RWPE1 (cell line): ENCODE measurements at regions not wholly inside any gene's neighbourhood (a gene's known extent, or its start where the extent isn't known, plus 50 kb on each side); places are given as distances from the start of the nearest gene placed in this dataset.
"Not testable (repeated sequence)": the region's sequence is repeated elsewhere in the genome, so short reads cannot be mapped to it uniquely, and the experiment has no call there.

ENCODE experiments used
- CTCF ChIA-PET: fragments of 350-600 bp; sonication (Branson Sonifier 250); formaldehyde crosslinking; extraction: SDS; loops from one replicate; lab custom pipeline; 2021; lab: Yijun Ruan, JAX
- POLR2A ChIA-PET: fragments of 400-600 bp; formaldehyde crosslinking; extraction: SDS; loops from one replicate; lab custom pipeline; 2020; ENCODE audit warnings: antibody characterized with exemption; ENCODE audit not compliant: low non-redundant PET; lab: Yijun Ruan, JAX
- DNase-seq: peaks from one replicate; pipeline ENCODE4 v3.0.0; 2012; ENCODE audit warnings: low spot score
- H3K27ac ChIP-seq: fragments of 450-650 bp; 2 replicates; pipeline ENCODE4 v1.5.1; 2017
- CTCF ChIP-seq: fragments of 450-650 bp; conservative IDR thresholded peaks from 2 replicates; pipeline ENCODE4 v1.5.1; 2017; ENCODE audit warnings: low read depth, mild to moderate bottlenecking

DNA sequence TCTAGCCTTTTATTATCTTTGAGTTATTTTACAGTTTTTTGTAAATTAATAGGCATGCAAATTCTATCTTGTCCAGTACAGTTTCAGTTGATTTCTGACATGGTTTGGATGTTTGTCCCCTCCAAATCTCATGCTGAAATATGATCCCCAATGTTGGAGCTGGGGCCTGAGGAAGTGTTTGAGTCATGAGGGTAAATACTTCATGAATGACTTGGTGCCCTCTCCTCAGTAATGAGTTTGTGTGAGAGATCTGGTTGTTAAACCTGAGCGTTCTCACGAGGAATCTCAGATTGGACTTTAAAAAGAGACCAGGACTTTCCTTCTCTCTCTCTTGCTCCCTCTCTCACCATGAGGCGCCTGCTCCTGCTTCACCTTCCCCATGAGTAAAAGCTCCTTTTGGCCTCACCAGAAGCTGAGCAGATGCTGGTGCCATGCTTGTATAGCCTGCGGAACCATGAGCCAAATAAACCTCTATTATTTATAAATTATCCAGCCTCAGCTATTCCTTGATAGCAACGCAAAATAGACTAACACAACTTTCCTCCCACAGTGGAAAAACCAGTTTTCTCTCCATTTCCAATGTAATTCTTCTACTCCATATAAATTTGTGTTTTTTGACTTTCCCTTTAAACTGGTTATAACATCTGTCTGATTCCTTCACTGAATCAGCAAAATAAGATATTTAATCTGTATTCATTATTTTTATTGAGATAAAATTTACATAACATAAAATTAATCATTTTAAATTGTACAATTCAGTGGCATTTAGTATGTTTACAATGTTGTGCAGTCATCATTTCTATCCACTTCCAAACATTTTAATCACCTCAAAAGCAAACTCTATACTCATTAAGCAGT is 78.7 kb upstream of the PRSS16 start:
- POLR2A ChIA-PET = no interaction called here
- no peak overlapping the region for H3K27ac ChIP-seq

GRCh38 chr6:27172524-27173231 is 74.8 kb upstream of the PRSS16 start:
- H3K27ac ChIP-seq, POLR2A ChIA-PET, CTCF ChIA-PET, DNase-seq: not testable (repeated sequence)

More for the DNA sequence above, 78.7 kb upstream of the PRSS16 start:
- CTCF ChIA-PET = no interaction called here
- DNase-seq = no peak
- TF ChIP-seq CTCF = no peak

- CTCF ChIA-PET, H3K27ac ChIP-seq, POLR2A ChIA-PET, DNase-seq: not testable (repeated sequence)
Observed at GRCh38 chr6:27173232-27173601, 74.3 kb upstream of the PRSS16 start.

- no peak for TF ChIP-seq CTCF
- ChIA-PET CTCF (no interaction called here), POLR2A (no interaction called here)
- H3K27ac ChIP-seq = no peak overlapping the region
- DNase-seq = no peak
Observed at GRCh38 chr6:27174958-27175357, 72.5 kb upstream of the PRSS16 start.

- POLR2A ChIA-PET = no interaction called here
- TF ChIP-seq CTCF = no peak
- H3K27ac ChIP-seq = no peak overlapping the region
- CTCF ChIA-PET = interaction anchor here (0.8 to 1.4 kb wide), 3 partner anchors 14 to 674 kb away, joined by 3 to 8 read pairs (median 6); no protein-coding TSS in a partner anchor
- DNase-seq = no peak
Observed at GRCh38 chr6:27176096-27176495, 71.4 kb upstream of the PRSS16 start.

GRCh38 chr6:27176523-27177484 is 70.7 kb upstream of the PRSS16 start:
- peak; percentile 25 for DNase-seq
- no peak for TF ChIP-seq CTCF
- POLR2A ChIA-PET = interaction anchor here (0.6 to 0.7 kb wide), 3 partner anchors 43 to 1834 kb away, joined by 3 to 11 read pairs (median 6); no protein-coding TSS in a partner anchor

More at GRCh38 chr6:27176523-27177484, 70.7 kb upstream of the PRSS16 start:
- H3K27ac ChIP-seq = peak overlapping the region; percentile 91
- CTCF ChIA-PET = interaction anchor here (0.6 to 1.4 kb wide), 7 partner anchors 15 to 674 kb away, joined by 3 to 8 read pairs (median 5); no protein-coding TSS in a partner anchor
